ENCODE measurements at regions not wholly inside any gene's neighbourhood (a gene's known extent, or its start where the extent isn't known, plus 50 kb on each side); places are given as distances from the start of the nearest gene placed in this dataset.

GRCh38 chr21:30943920-30944319 lies 62.5 kb upstream of the KRTAP11-1 start:
- H2BK20ac ChIP-seq (ENCODE audit: low read length) = no peak overlapping the region
- CTCF ChIA-PET (ENCODE audit: partially characterized antibody) = no interaction called here
- 85% methylated on average over 5 of the region's 5 CpGs; no CpG with 5 or more reads in 1 of the 2 experiments for WGBS, 2 experiments (ENCODE audit: extremely low coverage in 1 of 2, insufficient coverage in 1 of 2, insufficient read length in 1 of 2, insufficient replicate concordance in 2 of 2, low coverage in 1 of 2, low lambda C conversion rate in 2 of 2, missing lambda C conversion rate in 1 of 2)

More at GRCh38 chr21:30943920-30944319, 62.5 kb upstream of the KRTAP11-1 start:
- Histone ChIP-seq H3K4ac (replicated peaks; ENCODE audit: insufficient read length, low read depth, low read length) (no peak overlapping the region), H3K9me3 (ENCODE audit: insufficient read depth in 2 of 2, low read depth in 1 of 2, low read length in 1 of 2) (no peaks in the 10 kb centered on the region), H4K8ac (ENCODE audit: extremely low read depth, insufficient read depth, low read length) (no peak overlapping the region), H3K14ac (ENCODE audit: insufficient read length) (no peak overlapping the region), H3K18ac (ENCODE audit: extremely low read depth, low read length) (no peak overlapping the region), H3K23me2 (ENCODE audit: low read depth, low read length) (no peaks in the 10 kb centered on the region), H3K4me1 (replicated peaks in 1 of 4; ENCODE audit: control insufficient read depth in 3 of 4, insufficient read depth in 4 of 4, low read length in 3 of 4) (no peaks in the 10 kb centered on the region), H3K27ac (ENCODE audit: low read depth, low read length) (no peak overlapping the region), H3K79me2 (ENCODE audit: control insufficient read depth in 1 of 2, insufficient read depth in 2 of 2, low read length in 2 of 2) (no peaks in the 10 kb centered on the region), H3K79me1 (ENCODE audit: low read depth, low read length) (no peaks in the 10 kb centered on the region), H2AK5ac (ENCODE audit: low read depth, low read length) (no peak overlapping the region), H3K56ac (replicated peaks; ENCODE audit: insufficient read length, low read depth, low read length) (peak overlapping the region; percentile 46), H2BK5ac (ENCODE audit: low read depth, low read length) (no peak overlapping the region), H4K20me1 (replicated peaks in 1 of 2; ENCODE audit: control insufficient read depth in 1 of 2, insufficient read depth in 2 of 2, low read length in 2 of 2) (no peaks in the 10 kb centered on the region), H3K23ac (ENCODE audit: insufficient read length) (no peak overlapping the region), H3K27me3 (replicated peaks in 1 of 4; ENCODE audit: control insufficient read depth in 3 of 4, extremely low read depth in 1 of 4, insufficient read depth in 3 of 4, low read length in 3 of 4) (no peaks in the 10 kb centered on the region), H4K5ac (ENCODE audit: insufficient read length, low read depth, low read length) (no peak overlapping the region), H3K36me3 (ENCODE audit: control insufficient read depth in 2 of 4, insufficient read depth in 4 of 4, low read length in 3 of 4) (no peaks in the 10 kb centered on the region), H2BK12ac (ENCODE audit: low read depth, low read length) (no peak overlapping the region), H2BK15ac (ENCODE audit: low read length) (no peak overlapping the region), H3K9ac (replicated peaks in 1 of 4; ENCODE audit: extremely low read depth in 1 of 4, low read depth in 3 of 4, low read length in 3 of 4) (no peak overlapping the region), H2AFZ (ENCODE audit: low read length) (no peak overlapping the region), H2BK120ac (replicated peaks; ENCODE audit: low read depth, low read length) (no peak overlapping the region), H4K91ac (replicated peaks; ENCODE audit: insufficient read length, low read length) (no peak overlapping the region), H3K4me3 (ENCODE audit: extremely low read depth in 1 of 4, insufficient read depth in 2 of 4, low read depth in 3 of 4, low read length in 4 of 4) (no peak overlapping the region), H3K4me2 (ENCODE audit: insufficient read depth in 1 of 2, low read depth in 2 of 2, low read length in 2 of 2) (no peak overlapping the region)
- no peak for DNase-seq (ENCODE audit: low read depth in 1 of 2, low spot score in 2 of 2)
- POLR2A ChIA-PET (ENCODE audit: partially characterized antibody) = no interaction called here
- FAIRE-seq = no peak
- TF ChIP-seq MAFK (IDR thresholded peaks at IDR 0.05; ENCODE audit: low read depth, low read length) (peak; percentile 24; the same call in 1 of the 2 replicates), TAF7 (optimal IDR thresholded peaks at IDR 0.05; ENCODE audit: borderline replicate concordance, low read depth, low read length) (no peak)
